ENCODE measurements at regions not wholly inside any gene's neighbourhood (a gene's known extent, or its start where the extent isn't known, plus 50 kb on each side); places are given as distances from the start of the nearest gene placed in this dataset.

GRCh38 chr13:109880371-109881346 lies 94.3 kb upstream of the IRS2 start:
- ATAC-seq, result no peak

GRCh38 chr13:109879338-109879737 lies 93.0 kb upstream of the IRS2 start:
- no peak for ATAC-seq

DNA sequence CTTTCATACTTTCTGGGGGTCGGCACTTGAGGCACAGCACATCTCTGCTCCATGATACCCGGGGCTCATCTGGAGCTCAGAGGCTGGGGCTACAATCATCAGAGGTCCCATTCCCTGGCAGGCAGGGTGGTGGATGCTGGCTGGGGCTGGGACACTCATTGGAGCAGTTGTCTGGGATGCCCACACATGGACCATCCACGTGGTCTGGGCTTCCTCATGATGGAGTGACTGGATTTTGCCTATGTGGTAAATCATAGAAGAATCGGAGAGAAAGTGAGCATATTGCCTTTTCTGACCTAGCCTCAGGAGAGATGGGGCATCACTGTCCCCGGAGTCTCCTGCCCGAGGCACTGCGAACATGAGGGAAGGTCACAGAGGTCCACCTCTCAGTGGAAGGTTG lies 91.4 kb upstream of the IRS2 start:
- ATAC-seq, result no peak

DNA sequence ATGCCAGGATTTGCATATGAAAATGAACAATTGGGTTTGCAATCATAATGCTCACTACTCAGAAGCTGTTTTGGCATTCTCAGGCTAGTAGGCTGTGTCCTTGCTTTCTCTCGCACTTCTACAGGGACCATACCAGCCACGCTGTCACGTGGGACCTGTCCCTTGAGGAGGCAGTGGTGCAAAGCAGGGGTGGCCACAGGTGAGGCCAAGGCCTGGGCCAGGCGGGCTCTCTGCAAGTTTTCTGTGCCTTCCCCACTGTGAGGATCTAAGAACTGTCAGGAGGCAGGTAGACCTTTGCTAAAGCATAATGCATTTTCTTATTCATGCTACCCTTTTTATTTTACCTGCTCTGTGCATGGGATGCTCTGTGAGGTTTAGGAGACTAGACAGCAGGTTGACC lies 89.4 kb upstream of the IRS2 start:
- no peak for ATAC-seq

DNA sequence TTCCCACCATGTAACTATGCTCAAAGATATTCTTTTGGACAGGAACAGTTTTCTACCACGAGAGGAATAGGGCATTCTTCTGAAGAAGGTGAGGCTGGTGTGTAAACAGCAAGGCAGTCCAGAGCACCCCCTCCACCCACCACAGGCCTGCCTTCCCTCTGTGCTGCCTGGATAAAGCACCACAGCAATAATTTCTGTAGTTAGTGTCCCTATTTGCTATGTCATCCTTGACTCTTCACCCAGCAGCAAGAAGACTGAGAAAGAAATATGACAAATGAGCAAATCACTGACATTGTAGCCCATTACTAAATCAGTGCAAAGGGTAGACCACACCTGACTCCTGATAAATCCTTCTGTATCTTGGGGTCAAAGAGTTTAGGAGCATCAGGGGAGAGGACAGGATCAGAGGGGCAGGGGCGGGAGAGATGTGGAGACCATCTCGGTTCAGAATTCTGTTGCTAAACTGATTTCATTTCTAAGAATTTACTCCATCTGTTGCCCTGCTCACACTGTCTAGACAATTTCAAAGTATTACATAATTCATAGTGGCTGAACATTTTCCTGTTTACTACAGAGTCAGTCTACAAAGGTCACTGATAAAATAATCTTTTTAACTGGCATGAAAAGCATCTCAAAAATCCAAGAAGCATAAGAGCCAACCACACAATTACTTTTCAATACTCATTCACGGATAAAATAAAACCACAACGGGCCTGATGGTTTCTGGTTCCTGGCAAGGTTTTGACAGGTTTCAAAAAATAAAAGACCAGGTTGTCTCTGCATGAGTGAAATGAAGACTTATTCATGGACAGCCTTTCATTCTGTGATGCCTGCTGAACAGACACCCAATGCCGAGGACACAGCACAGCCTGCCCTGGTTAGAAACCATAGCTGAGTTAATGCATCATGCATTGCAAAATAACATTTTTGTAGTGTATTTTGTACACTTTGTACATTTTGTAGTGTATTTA lies 88.4 kb upstream of the IRS2 start:
- ATAC-seq, result peak; percentile 39 to 48

DNA sequence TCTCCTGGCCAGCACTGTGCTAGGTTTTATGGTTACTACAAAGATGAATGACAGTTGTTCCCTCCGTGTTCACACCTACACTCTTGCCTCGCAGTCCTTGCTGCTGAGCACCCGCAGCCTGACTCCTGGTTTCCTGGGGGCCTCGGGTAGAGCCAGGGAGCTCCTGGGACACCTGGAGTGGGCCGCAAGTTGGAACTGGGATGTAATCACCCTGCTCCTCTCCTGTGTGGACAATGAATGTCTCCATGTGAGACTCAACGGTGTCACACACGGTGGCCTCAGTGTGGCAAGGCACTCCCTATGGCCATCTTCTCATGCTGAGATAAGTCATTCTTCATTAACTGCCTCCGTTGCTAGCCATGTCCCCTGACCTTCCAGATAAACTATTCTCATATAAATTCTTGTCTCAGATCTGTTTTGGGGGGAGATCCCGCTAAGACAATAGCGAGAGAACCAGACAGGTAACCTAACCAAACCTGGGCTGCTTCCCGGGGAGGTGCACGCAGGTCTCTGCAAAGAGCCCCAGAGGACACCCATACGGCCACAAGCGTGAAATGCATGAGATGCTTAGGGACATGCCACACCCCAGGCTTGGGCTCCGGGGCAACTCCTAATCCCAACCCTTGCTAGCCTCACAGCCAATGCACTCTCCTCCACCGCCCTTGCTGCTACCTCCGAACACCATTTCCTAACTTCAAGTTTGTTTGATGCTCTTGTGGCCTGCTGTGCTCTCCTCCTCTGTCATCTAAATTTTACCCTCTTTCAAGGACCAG lies 87.2 kb upstream of the IRS2 start:
- no peak for ATAC-seq

GRCh38 chr13:109872864-109873263 lies 86.5 kb upstream of the IRS2 start:
- no peak for ATAC-seq

- ATAC-seq, result no peak
These were observed 84.5 kb upstream of the IRS2 start for GRCh38 chr13:109870696-109871370.

DNA sequence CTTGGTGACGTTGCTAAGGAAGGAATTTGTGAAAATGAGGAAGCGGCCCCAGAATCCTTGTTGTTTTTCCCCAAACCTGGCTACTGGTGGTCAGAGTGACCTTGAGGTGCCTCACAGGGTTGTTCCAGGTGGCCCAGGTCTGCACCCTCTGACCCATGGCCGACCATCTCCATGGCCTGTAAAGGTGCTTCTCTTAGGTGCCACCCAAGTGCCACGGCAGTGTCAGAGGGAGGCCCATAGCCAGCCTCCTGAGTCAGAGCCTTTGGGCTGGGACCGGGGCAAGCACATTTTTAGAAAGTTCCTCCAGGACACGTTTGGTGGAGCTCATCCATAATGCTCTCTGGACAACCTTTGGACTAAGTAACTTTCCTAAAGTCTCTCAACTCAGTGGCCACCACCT lies 83.9 kb upstream of the IRS2 start:
- ATAC-seq, result no peak

- ATAC-seq, result peak; percentile 17 to 28
These were observed 83.2 kb upstream of the IRS2 start for GRCh38 chr13:109869312-109870237.

GRCh38 chr13:109868578-109869311 lies 82.4 kb upstream of the IRS2 start:
- ATAC-seq, result no peak

GRCh38 chr13:109867766-109868165 lies 81.4 kb upstream of the IRS2 start:
- no peak for ATAC-seq

DNA sequence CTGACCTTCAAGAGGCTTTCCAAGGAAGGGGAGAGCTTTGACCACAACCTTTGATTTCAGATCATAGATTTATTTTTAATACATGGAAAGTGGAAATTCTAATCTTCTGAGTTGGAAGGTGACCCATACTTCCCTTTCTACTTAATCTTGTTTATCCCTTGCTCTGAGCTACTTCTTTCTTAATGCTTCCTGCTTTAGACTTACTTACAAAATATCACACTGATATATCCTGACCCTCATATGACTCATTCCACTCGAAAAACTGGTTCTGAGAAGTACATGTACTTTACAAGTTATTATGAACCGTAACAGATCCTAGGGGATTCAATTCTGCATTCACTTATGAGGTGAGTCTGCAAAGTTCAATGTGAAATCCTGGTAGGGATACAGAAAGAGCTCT lies 76.2 kb upstream of the IRS2 start:
- no peak for ATAC-seq

- ATAC-seq, result no peak
These were observed 73.5 kb upstream of the IRS2 start for GRCh38 chr13:109859898-109860297.

GRCh38 chr13:109859216-109859835 lies 72.9 kb upstream of the IRS2 start:
- ATAC-seq, result no peak

DNA sequence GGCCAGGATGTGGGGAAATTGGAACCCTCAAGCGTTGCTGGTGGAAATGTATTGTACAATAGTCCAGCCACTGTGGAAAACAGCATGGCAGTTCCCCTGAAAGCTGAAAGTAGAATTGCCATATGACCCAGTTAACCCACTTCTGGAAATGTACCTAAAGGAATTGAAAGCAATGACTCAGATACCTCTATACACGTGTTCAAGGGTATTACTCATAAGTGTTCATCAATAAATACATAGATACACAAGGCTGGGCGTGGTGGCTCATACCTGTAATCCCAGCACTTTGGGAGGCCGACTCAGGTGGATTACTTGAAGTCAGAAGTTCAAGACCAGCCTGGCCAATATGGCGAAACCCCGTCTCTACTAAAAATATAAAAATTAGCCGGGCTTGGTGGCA lies 71.9 kb upstream of the IRS2 start:
- ATAC-seq, result no peak

DNA sequence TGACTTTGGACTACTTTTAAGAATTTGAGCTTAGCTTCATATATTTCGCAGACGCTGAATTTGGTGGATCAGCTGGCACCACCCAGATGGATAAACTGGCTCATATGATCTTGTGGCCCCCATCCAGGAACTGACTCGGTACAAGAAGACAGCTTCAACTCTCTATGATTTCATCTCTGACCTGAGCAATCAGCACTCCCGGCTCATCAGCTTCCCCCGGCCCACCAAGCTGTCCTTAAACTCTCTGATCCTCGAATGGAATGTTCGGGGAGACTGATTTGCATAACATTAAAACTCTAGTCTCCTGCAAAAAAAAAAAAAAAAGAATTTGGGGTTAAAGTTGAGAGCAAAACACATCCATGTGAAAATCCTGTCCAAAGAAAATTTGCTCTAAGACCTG lies 71.4 kb upstream of the IRS2 start:
- ATAC-seq, result no peak

- ATAC-seq, result no peak
These were observed 70.9 kb upstream of the IRS2 start for GRCh38 chr13:109857325-109857724.

- no peak for ATAC-seq
These were observed 70.0 kb upstream of the IRS2 start for GRCh38 chr13:109856350-109856749.

GRCh38 chr13:109853153-109853552 lies 66.8 kb upstream of the IRS2 start:
- no peak for ATAC-seq

Measured in activated CD4-positive, CD25-positive, alpha-beta regulatory T cell treated with anti-CD3 and anti-CD28 coated beads, Interleukin-2, amount 50 U/mL, for 24 hours (primary cell).